Activated naive CD4-positive, alpha-beta T cell treated with anti-CD3 and anti-CD28 coated beads for 36 hours (primary cell): ENCODE measurements at regions not wholly inside any gene's neighbourhood (a gene's known extent, or its start where the extent isn't known, plus 50 kb on each side); places are given as distances from the start of the nearest gene placed in this dataset.
"Not testable (repeated sequence)": the region's sequence is repeated elsewhere in the genome, so short reads cannot be mapped to it uniquely, and the experiment has no call there.

Experiments used
- CTCF ChIA-PET: fragments of 350-600 bp; sonication (Branson Sonifier 250); formaldehyde crosslinking; loops from one replicate; lab custom pipeline; 2021; ENCODE audit warnings: antibody characterized with exemption; lab: Charles Lee
- DNase-seq: peaks from one replicate; pipeline ENCODE4 v3.0.0-alpha.2; 2020
- H3K27ac Mint-ChIP-seq: one replicate; pipeline ENCODE4 v1.8.0; 2021; ENCODE audit warnings: mild to moderate bottlenecking, mixed read lengths
- H3K27me3 Mint-ChIP-seq: one replicate; pipeline ENCODE4 v1.8.0; 2021; ENCODE audit warnings: low read depth, mixed read lengths
- H3K36me3 Mint-ChIP-seq: one replicate; pipeline ENCODE4 v1.8.0; 2021; ENCODE audit warnings: low read depth, mixed read lengths
- H3K4me1 Mint-ChIP-seq: one replicate; pipeline ENCODE4 v1.8.0; 2021; ENCODE audit warnings: low read depth, mixed read lengths
- H3K4me3 Mint-ChIP-seq: one replicate; pipeline ENCODE4 v1.8.0; 2021; ENCODE audit warnings: mild to moderate bottlenecking, moderate library complexity, mixed read lengths
- H3K9me3 Mint-ChIP-seq: one replicate; pipeline ENCODE4 v1.8.0; 2021; ENCODE audit warnings: mixed read lengths
- intact Hi-C: fragments of 100-400 bp; cut with micrococcal nuclease; formaldehyde crosslinking; loops from one replicate; pipeline ENCODE4 v1.15.1; 2023

DNA sequence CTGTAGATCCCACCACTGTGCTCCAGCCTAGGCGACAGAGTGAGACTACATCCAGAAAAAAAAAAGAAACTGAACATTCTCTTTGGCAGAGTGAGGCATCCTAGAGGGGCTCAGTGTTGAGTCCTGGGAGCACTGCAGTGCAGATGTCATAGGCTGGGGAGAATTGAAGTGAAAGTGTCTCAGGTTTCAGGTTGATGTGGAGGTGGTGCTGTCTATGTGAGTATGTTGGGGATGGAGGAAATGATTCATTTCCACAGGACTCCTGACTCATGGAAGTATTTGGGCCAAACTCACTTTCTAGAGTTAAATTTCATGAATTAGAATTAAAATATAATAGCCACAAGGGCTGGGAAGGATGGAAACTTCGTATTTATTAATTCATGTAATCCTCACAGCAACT, 134.4 kb upstream of the TSC22D1 start:
- H3K36me3 Mint-ChIP-seq, result no peaks in the 10 kb centered on the region
- H3K9me3 Mint-ChIP-seq, result no peaks in the 10 kb centered on the region
- H3K4me3 Mint-ChIP-seq, result no peak overlapping the region
- intact Hi-C loops, result loop anchor here (1.0 to 10.0 kb wide), 5 partner anchors 58 to 226 kb away; no protein-coding TSS in a partner anchor
- CTCF ChIA-PET, result no interaction called here
- H3K27me3 Mint-ChIP-seq, result peaks cover 4% of the 10 kb centered on the region
- DNase-seq, result peak; percentile 53
- H3K4me1 Mint-ChIP-seq, result peaks cover 11% of the 10 kb centered on the region
- H3K27ac Mint-ChIP-seq, result no peak overlapping the region

DNA sequence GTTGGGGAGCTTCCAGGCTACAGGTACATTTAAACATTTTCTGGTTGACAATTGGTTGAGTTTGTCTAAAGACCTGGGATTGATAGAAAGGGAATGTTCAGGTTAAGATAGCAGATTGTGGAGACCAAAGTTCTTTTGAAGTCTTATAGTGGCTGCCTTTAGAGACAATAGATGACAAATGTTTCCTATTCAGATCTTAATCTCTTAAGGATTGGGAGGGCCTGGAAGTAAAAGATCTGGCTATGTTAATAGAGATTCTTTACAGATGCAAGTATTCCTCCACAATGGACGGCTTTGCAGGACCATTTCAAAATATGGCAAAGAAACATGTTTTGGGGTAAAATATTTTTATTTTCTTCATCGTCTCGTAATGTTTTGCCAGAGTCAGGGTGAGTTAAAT, 128.7 kb upstream of the TSC22D1 start:
- H3K4me3 Mint-ChIP-seq, DNase-seq, CTCF ChIA-PET, H3K27ac Mint-ChIP-seq, H3K4me1 Mint-ChIP-seq, H3K9me3 Mint-ChIP-seq, intact Hi-C loops, H3K36me3 Mint-ChIP-seq: not testable (repeated sequence)
- H3K27me3 Mint-ChIP-seq, result peaks cover 11% of the 10 kb centered on the region

DNA sequence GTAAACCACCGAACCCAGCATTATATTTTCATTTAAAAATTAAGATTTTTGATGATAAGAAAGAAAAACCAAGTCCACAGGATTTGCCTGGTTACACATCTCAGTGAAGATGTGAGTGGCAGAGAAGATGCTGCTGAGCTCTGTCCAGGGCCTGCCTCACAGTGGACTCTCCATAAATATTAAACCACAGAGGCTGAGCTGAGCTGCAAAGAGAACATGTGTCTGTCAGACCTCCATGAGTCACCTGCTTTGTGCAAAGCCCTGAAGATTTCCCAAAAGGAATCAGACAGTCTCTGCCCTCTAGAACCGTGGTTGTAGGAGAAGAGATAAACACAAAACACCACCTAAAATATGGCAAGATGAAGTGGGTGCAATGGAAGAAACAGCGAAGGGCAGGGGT, 127.2 kb upstream of the TSC22D1 start:
- no peaks in the 10 kb centered on the region for H3K36me3 Mint-ChIP-seq
- no peak overlapping the region for H3K4me3 Mint-ChIP-seq
- CTCF ChIA-PET, result no interaction called here
- H3K27ac Mint-ChIP-seq, result no peak overlapping the region
- intact Hi-C loops, result no loop called here
- no peak for DNase-seq
- H3K9me3 Mint-ChIP-seq, result no peaks in the 10 kb centered on the region
- no peaks in the 10 kb centered on the region for H3K4me1 Mint-ChIP-seq
- H3K27me3 Mint-ChIP-seq, result peaks cover 9% of the 10 kb centered on the region

DNA sequence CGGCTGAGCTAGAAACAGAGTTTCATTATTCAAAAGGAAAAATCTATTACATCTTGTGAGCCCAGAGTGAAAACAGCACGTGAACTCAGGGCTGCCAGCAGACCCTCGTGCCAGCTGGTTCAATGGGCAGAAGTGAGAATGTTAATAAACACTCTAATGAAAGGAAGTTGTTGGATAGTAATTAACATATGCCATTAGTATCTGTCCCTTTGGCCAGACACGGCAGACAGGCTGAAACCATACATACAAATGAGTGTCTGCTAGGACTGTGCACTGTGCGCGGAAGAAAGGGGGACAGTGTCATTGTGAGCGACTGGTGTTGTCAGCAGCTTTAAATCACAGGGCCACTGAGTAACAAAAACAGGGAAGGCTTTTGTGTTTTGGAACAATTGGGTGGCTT, 121.9 kb upstream of the TSC22D1 start:
- no peak overlapping the region for H3K27ac Mint-ChIP-seq
- no peaks in the 10 kb centered on the region for H3K4me1 Mint-ChIP-seq
- no peaks in the 10 kb centered on the region for H3K36me3 Mint-ChIP-seq
- intact Hi-C loops, result no loop called here
- H3K27me3 Mint-ChIP-seq, result peaks cover 9% of the 10 kb centered on the region
- no peak for DNase-seq
- H3K4me3 Mint-ChIP-seq, result no peak overlapping the region
- no peaks in the 10 kb centered on the region for H3K9me3 Mint-ChIP-seq
- CTCF ChIA-PET, result interaction anchor here (0.8 kb wide), 1 partner anchor 214 kb away, joined by 3 read pairs; no protein-coding TSS in a partner anchor

DNA sequence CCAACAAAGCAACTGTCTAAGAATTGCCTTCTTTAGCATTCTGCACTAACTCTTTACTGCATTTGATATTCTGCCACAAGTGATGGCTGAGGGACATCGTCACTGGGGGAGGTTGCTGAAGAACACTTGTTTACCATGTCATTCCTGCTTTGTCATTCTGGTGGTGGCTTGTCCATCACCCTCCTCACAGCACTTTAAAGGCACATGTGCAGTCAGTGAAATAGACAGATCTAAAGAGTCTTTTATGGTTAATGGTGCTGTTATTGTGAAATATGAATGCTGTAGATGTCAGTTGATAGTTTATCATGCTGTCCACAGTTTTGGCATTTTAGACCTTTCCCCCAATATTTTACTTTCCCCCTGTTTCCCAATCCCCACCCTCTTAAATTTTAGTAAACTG, 120.9 kb upstream of the TSC22D1 start:
- peaks cover 2% of the 10 kb centered on the region for H3K27me3 Mint-ChIP-seq
- intact Hi-C loops, result no loop called here

DNA sequence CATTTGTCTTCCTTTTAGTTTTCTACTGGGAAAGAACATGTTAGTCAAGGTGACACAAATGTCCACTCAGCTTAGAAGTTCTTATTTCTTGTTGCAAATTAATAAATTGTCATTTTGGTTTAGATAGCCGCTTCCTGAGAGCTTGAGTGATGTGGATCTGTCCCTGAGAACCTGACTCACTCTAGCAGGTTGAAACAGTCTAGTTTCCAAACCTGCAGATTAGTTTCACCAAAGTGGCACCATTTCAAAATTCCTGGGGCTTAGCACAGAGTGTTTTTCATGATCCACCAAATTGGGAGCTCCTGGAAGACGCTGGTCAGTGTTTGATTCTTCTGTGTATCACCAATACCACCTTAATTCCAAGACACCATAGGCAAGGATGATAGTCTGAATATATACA, 119.4 kb upstream of the TSC22D1 start:
- H3K36me3 Mint-ChIP-seq, result no peaks in the 10 kb centered on the region
- no peaks in the 10 kb centered on the region for H3K4me1 Mint-ChIP-seq
- H3K27ac Mint-ChIP-seq, result no peak overlapping the region
- no peak overlapping the region for H3K4me3 Mint-ChIP-seq
- peaks cover 2% of the 10 kb centered on the region for H3K27me3 Mint-ChIP-seq
- CTCF ChIA-PET, result no interaction called here
- no peaks in the 10 kb centered on the region for H3K9me3 Mint-ChIP-seq
- no peak for DNase-seq
- intact Hi-C loops, result no loop called here

More for the DNA sequence above, 120.9 kb upstream of the TSC22D1 start:
- Mint-ChIP-seq H3K36me3 (no peaks in the 10 kb centered on the region), H3K9me3 (no peaks in the 10 kb centered on the region), H3K4me3 (no peak overlapping the region), H3K4me1 (no peaks in the 10 kb centered on the region), H3K27ac (no peak overlapping the region)
- CTCF ChIA-PET, result interaction anchor here (0.7 kb wide), 1 partner anchor 38 kb away, joined by 3 read pairs; no protein-coding TSS in a partner anchor
- no peak for DNase-seq

DNA sequence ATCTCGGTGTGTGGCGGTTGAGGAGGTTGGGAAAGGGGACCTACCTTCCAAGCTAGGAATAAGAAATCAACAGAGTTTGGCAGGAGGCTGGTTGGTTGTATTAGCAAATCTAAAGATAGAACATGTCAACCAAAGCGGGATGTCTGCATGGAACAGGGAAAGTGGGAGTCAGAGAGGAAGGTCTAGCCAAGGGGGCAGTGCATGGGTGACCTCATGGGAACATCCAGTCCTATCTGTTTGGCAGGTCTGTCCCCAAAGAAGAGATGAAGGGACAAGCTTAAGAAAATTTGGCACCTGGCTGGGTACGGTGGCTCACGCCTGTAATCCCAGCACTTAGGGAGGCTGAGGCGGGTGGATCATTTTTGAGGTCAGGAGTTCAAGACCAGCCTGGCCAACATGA, 118.7 kb upstream of the TSC22D1 start:
- CTCF ChIA-PET, result no interaction called here
- intact Hi-C loops, result no loop called here
- no peak overlapping the region for H3K27ac Mint-ChIP-seq
- no peak for DNase-seq
- no peak overlapping the region for H3K4me3 Mint-ChIP-seq
- H3K27me3 Mint-ChIP-seq, result peaks cover 6% of the 10 kb centered on the region
- H3K36me3 Mint-ChIP-seq, result no peaks in the 10 kb centered on the region
- H3K9me3 Mint-ChIP-seq, result no peaks in the 10 kb centered on the region
- no peaks in the 10 kb centered on the region for H3K4me1 Mint-ChIP-seq

DNA sequence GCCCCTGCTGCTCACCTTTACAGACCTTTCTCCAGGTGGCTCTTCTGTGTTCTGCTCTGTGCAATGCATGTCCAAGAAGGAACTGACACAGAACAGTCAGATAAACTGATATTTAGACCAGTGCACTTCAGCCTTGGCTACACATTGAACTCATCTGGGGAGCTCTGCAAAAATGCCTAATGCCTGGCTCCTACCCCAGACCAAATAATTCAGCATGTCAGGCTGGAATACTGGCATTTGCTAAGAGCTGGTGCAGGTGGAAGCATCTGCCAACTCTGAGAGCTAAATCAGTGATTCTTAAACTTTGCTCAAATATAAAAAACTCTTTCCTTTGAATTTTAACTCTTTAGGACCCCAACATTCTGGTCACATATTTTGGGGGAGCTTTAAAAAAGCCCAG, 118.2 kb upstream of the TSC22D1 start:
- H3K4me3 Mint-ChIP-seq, result no peak overlapping the region
- CTCF ChIA-PET, result no interaction called here
- no peak overlapping the region for H3K27ac Mint-ChIP-seq
- no peaks in the 10 kb centered on the region for H3K9me3 Mint-ChIP-seq
- no peak for DNase-seq
- no peaks in the 10 kb centered on the region for H3K4me1 Mint-ChIP-seq
- intact Hi-C loops, result no loop called here
- no peaks in the 10 kb centered on the region for H3K36me3 Mint-ChIP-seq
- H3K27me3 Mint-ChIP-seq, result peaks cover 6% of the 10 kb centered on the region

DNA sequence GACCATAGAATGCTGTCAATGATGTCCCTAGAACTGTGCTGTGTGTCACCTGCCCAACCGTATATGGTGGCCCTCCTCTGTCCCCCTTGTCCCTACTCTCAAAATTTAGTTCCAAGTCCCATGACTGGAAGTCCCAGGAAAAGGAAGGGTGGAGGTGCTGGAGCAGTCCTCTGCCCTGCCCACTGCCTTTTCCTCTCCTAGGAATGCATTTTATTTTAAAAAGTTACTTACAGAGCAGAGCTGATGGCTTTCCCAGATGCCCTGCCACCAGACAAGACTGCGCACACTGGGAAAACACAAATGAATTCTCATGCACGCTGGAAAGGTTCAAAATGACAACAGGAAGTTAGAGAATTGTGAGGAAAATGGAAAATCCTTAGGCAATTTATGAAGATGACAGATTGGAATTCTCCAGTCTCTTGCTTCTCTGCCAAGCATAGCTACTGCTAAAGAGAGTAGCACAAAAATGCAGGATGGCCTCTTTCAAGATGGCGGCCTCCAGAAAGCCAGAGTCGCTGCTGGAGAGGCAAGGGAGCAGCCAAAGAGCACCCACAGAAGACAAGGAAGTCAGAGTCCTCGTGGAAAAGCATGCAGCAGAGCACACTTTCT, 117.1 kb upstream of the TSC22D1 start:
- CTCF ChIA-PET, result no interaction called here
- intact Hi-C loops, result no loop called here
- Mint-ChIP-seq H3K4me1 (no peaks in the 10 kb centered on the region), H3K36me3 (no peaks in the 10 kb centered on the region), H3K9me3 (no peaks in the 10 kb centered on the region), H3K4me3 (no peak overlapping the region), H3K27me3 (peaks cover 6% of the 10 kb centered on the region), H3K27ac (no peak overlapping the region)
- DNase-seq, result no peak

DNA sequence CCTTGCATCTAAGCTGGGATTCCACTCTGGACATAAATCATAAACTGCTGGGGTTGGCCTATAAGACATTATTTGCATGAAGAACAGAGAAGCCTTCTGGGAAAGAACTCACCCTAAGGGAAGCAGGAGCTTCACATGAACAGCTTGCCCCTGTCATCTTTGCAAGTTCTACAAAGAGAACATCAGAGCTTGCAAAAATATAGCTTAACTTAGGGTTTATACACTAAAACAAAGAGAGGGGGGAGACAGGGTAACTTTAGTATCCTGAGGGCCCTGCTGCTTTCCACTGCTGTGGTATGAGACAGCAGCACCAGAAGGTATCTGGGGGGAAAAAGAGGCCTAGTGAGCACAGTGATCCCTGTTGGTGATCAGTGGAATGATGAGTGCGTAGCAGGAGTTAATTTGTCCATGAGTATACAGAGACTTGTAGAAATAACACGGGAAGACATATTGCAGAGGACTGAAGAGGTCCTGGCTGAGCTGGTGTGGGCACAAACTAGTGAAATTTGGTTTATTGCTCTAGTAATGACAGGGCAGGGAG, 116.1 kb upstream of the TSC22D1 start:
- CTCF ChIA-PET, result no interaction called here
- H3K4me3 Mint-ChIP-seq, result no peak overlapping the region
- H3K36me3 Mint-ChIP-seq, result no peaks in the 10 kb centered on the region
- peaks cover 6% of the 10 kb centered on the region for H3K27me3 Mint-ChIP-seq
- H3K9me3 Mint-ChIP-seq, result no peaks in the 10 kb centered on the region
- no peak for DNase-seq
- intact Hi-C loops, result no loop called here
- H3K4me1 Mint-ChIP-seq, result no peaks in the 10 kb centered on the region
- no peak overlapping the region for H3K27ac Mint-ChIP-seq

DNA sequence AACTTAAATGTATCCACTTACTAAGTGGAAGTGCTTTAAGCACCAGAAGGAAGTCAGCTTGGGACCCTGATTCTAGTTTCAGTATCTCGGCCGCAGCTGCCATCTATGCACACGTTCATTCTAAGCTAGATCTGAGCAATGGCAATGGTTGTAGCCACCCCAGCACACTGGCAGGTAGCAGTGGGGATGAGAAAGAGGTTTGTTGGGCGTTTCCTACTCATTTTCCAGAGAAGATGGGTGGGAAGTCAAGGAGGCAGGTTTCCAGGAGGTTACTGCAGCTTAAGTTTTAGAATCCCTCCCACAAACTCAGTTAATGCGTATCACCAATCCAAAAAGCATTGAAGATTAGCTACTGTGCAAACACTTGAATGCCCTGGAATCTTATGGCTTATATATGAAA, 114.2 kb upstream of the TSC22D1 start:
- CTCF ChIA-PET, result no interaction called here
- H3K36me3 Mint-ChIP-seq, result no peaks in the 10 kb centered on the region
- no peak for DNase-seq

DNA sequence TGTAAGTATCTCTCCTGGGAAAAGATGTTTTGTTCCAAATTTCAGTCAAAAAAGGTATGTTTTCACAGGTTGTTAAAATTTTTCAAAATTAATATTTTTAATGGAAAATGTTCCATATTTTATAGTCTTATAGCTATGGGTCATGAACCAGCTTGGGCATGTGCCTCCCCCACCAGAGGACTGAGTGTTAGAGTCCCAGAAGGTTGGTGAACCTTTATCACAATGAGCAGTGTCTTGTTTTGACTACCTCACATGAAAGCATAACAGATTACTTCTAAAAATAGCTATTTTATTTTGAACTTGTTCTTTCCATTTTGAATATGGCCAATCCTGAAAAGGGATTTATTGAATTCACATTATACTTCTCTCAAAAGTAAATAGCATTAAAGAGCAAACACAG, 112.5 kb upstream of the TSC22D1 start:
- no peak overlapping the region for H3K27ac Mint-ChIP-seq
- no peaks in the 10 kb centered on the region for H3K36me3 Mint-ChIP-seq
- H3K4me1 Mint-ChIP-seq, result no peaks in the 10 kb centered on the region
- no peak for DNase-seq
- H3K9me3 Mint-ChIP-seq, result peaks cover 10% of the 10 kb centered on the region
- CTCF ChIA-PET, result no interaction called here
- no peak overlapping the region for H3K4me3 Mint-ChIP-seq
- H3K27me3 Mint-ChIP-seq, result peaks cover 4% of the 10 kb centered on the region
- intact Hi-C loops, result no loop called here

More for the DNA sequence above, 114.2 kb upstream of the TSC22D1 start:
- Mint-ChIP-seq H3K4me1 (no peaks in the 10 kb centered on the region), H3K9me3 (peaks cover 10% of the 10 kb centered on the region), H3K27ac (no peak overlapping the region), H3K27me3 (peaks cover 6% of the 10 kb centered on the region), H3K4me3 (no peak overlapping the region)
- intact Hi-C loops, result no loop called here

DNA sequence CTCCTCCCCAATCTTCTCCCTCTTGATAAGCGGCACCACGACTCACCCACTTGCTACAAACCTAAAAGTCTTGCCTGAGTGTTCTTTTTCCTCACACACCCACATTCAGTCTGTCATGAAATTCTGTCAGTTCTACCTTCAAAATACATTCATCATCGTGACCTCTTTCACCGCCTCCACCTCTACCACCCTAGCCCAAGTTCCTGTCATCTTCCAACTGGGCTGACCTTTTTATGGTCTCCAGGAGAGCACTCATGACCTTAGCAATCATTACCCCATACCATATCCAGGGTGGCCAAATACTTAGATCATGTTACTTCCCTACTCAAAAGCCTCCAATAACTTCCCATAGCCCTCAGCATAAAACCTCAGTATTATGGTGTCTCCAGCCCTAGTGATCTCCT, 110.4 kb upstream of the TSC22D1 start:
- Mint-ChIP-seq H3K9me3 (peaks cover 10% of the 10 kb centered on the region), H3K27ac (no peak overlapping the region), H3K4me1 (no peaks in the 10 kb centered on the region), H3K4me3 (no peak overlapping the region), H3K27me3 (peaks cover 4% of the 10 kb centered on the region), H3K36me3 (no peaks in the 10 kb centered on the region)
- intact Hi-C loops, result no loop called here
- CTCF ChIA-PET, result no interaction called here
- DNase-seq, result no peak
